Vagina (tissue), 2 donors: ENCODE measurements at regions not wholly inside any gene's neighbourhood (a gene's known extent, or its start where the extent isn't known, plus 50 kb on each side); places are given as distances from the start of the nearest gene placed in this dataset.

ENCODE experiments used
- DNase-seq, 2 donors: peaks; one replicate each; pipeline ENCODE4 v3.0.0-alpha.2; 2017; ENCODE audit errors: extremely low spot score in 2 of 2
- H3K27ac ChIP-seq: fragments of 200-600 bp; sonication (generic); one replicate; pipeline ENCODE4 v1.5.1; 2019
- H3K27me3 ChIP-seq: fragments of 200-600 bp; sonication (generic); one replicate; pipeline ENCODE4 v1.5.1; 2019
- H3K36me3 ChIP-seq, 2 donors: fragments of 200-600 bp; sonication (generic); one replicate each; pipeline ENCODE4 v1.5.1; 2017 to 2019
- H3K4me1 ChIP-seq: fragments of 200-600 bp; sonication (generic); one replicate; pipeline ENCODE4 v1.5.1; 2019
- H3K4me3 ChIP-seq, 2 donors: fragments of 200-600 bp; sonication (generic); 1 replicate in 1 of 2; 2 replicates in 1 of 2; pipeline ENCODE4 v1.5.1; 2016 to 2019
- H3K9me3 ChIP-seq: fragments of 200-600 bp; sonication (generic); one replicate; pipeline ENCODE4 v1.5.1; 2019
- CTCF ChIP-seq, 3 experiments: fragments of 450-650 bp in 2 of 3; fragments of 200-600 bp in 1 of 3; sonication (generic) in 1 of 3; IDR thresholded peaks; one replicate each; pipeline ENCODE4 v1.5.1; 2017 to 2019; ENCODE audit warnings: antibody characterized with exemption in 3 of 3, mild to moderate bottlenecking in 2 of 3, moderate library complexity in 2 of 3
- POLR2A ChIP-seq, 2 donors: fragments of 450-650 bp; IDR thresholded peaks; one replicate each; pipeline ENCODE4 v1.6.1; 2017; ENCODE audit warnings: antibody characterized with exemption in 2 of 2, mild to moderate bottlenecking in 2 of 2, moderate library complexity in 2 of 2
- POLR2AphosphoS5 ChIP-seq, 2 donors: sonication (generic); formaldehyde crosslinking; IDR thresholded peaks; one replicate each; pipeline ENCODE4 v1.9.0; 2017; ENCODE audit warnings: antibody characterized with exemption in 2 of 2, mild to moderate bottlenecking in 2 of 2, low read depth in 1 of 2; ENCODE audit not compliant: insufficient read depth in 1 of 2
- intact Hi-C: fragments of 100-400 bp; cut with DNase I; formaldehyde crosslinking; loops from one replicate; pipeline ENCODE4 v1.15.1; 2023

GRCh38 chr21:20083336-20083735 is 914.9 kb upstream of the NCAM2 start:
- Histone ChIP-seq H3K27me3 (no peaks in the 10 kb centered on the region), H3K36me3 (no peaks in the 10 kb centered on the region), H3K4me3 (no peak overlapping the region), H3K4me1 (no peaks in the 10 kb centered on the region), H3K9me3 (no peaks in the 10 kb centered on the region), H3K27ac (no peak overlapping the region)
- intact Hi-C loops = no loop called here
- TF ChIP-seq POLR2AphosphoS5 (IDR thresholded peaks at IDR 0.05; ENCODE audit: insufficient read depth in 1 of 2, low read depth in 1 of 2) (no peak), CTCF (IDR thresholded peaks at IDR 0.05) (no peak), POLR2A (IDR thresholded peaks at IDR 0.05) (no peak)
- no peak for DNase-seq

- DNase-seq = no peak
- H3K27me3 ChIP-seq = no peaks in the 10 kb centered on the region
- H3K4me3 ChIP-seq = no peak overlapping the region
- H3K27ac ChIP-seq = no peak overlapping the region
- TF ChIP-seq POLR2A (IDR thresholded peaks at IDR 0.05) (no peak), CTCF (IDR thresholded peaks at IDR 0.05) (no peak), POLR2AphosphoS5 (IDR thresholded peaks at IDR 0.05; ENCODE audit: insufficient read depth in 1 of 2, low read depth in 1 of 2) (no peak)
- no peaks in the 10 kb centered on the region for H3K9me3 ChIP-seq
- intact Hi-C loops = no loop called here
- H3K36me3 ChIP-seq = no peaks in the 10 kb centered on the region
- H3K4me1 ChIP-seq = no peaks in the 10 kb centered on the region
Measured at GRCh38 chr21:20083925-20084324, 914.3 kb upstream of the NCAM2 start.

DNA sequence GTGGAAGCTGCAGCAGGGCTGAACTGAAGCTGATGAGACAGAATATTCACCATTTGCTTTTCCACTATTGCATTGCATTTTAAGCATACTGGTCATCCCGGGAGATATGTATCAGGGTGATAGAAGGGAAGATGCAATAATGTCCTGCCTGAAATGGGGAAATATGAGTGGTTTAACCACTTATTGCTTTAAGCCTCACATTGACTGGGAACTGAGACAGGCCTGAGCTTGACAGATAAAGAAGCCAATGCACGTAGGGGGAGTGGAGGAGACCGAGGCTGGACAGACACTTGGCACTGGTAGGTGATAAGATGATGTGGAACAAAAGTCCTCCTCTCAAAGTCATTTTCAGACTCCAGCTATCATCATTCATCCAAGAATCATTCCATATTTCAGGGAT is 911.7 kb upstream of the NCAM2 start:
- H3K36me3 ChIP-seq = no peaks in the 10 kb centered on the region
- no peaks in the 10 kb centered on the region for H3K9me3 ChIP-seq
- DNase-seq = no peak
- no peak overlapping the region for H3K4me3 ChIP-seq
- no peak overlapping the region for H3K27ac ChIP-seq
- intact Hi-C loops = no loop called here
- TF ChIP-seq POLR2A (IDR thresholded peaks at IDR 0.05) (no peak), POLR2AphosphoS5 (IDR thresholded peaks at IDR 0.05; ENCODE audit: insufficient read depth in 1 of 2, low read depth in 1 of 2) (no peak), CTCF (IDR thresholded peaks at IDR 0.05) (no peak)
- H3K4me1 ChIP-seq = no peaks in the 10 kb centered on the region
- H3K27me3 ChIP-seq = no peaks in the 10 kb centered on the region

- no peaks in the 10 kb centered on the region for H3K27me3 ChIP-seq
- TF ChIP-seq CTCF (IDR thresholded peaks at IDR 0.05) (no peak), POLR2A (IDR thresholded peaks at IDR 0.05) (no peak), POLR2AphosphoS5 (IDR thresholded peaks at IDR 0.05; ENCODE audit: insufficient read depth in 1 of 2, low read depth in 1 of 2) (no peak)
- no peak for DNase-seq
- peaks cover 3% of the 10 kb centered on the region for H3K9me3 ChIP-seq
- H3K27ac ChIP-seq = no peak overlapping the region
- no peaks in the 10 kb centered on the region for H3K4me1 ChIP-seq
- H3K36me3 ChIP-seq = no peaks in the 10 kb centered on the region
- intact Hi-C loops = no loop called here
- no peak overlapping the region for H3K4me3 ChIP-seq
Measured at GRCh38 chr21:20106368-20106767, 891.8 kb upstream of the NCAM2 start.

DNA sequence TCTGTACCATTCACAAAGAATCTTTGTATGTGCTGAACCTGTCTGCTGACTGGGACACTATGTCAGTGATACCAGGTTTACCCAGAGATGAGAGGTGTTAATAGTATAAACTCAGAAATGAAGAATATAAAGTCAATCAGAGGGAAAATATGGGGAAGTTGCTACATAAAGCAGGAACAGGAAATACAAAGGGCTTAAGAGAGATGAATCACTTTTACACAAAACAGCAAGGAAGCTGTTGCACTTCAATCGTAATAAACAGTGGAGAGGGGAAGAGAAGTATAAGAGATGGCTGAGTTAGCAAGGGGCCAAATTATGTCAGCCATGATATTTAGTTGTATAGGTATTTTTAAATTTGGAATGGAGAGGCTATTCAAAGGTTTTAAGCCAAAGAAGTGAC is 890.2 kb upstream of the NCAM2 start:
- Histone ChIP-seq H3K27ac (no peak overlapping the region), H3K36me3 (no peaks in the 10 kb centered on the region), H3K4me3 (no peak overlapping the region), H3K9me3 (peaks cover 3% of the 10 kb centered on the region), H3K27me3 (no peaks in the 10 kb centered on the region), H3K4me1 (no peaks in the 10 kb centered on the region)
- TF ChIP-seq POLR2AphosphoS5 (IDR thresholded peaks at IDR 0.05; ENCODE audit: insufficient read depth in 1 of 2, low read depth in 1 of 2) = no peak
- no peak for TF ChIP-seq POLR2A (IDR thresholded peaks at IDR 0.05)
- no peak for TF ChIP-seq CTCF (IDR thresholded peaks at IDR 0.05)
- no peak for DNase-seq
- intact Hi-C loops = no loop called here
